22Rv1 (cell line): ENCODE measurements at regions not wholly inside any gene's neighbourhood (a gene's known extent, or its start where the extent isn't known, plus 50 kb on each side); places are given as distances from the start of the nearest gene placed in this dataset.

ENCODE experiments used
- H3K27ac ChIP-seq: fragments of 450-650 bp; 2 replicates; pipeline ENCODE4 v1.5.1; 2017
- CTCF ChIP-seq: fragments of 450-650 bp; IDR thresholded peaks from 2 replicates; pipeline ENCODE4 v1.5.1; 2017; ENCODE audit warnings: mild to moderate bottlenecking
- ZFX ChIP-seq: fragments of 450-650 bp; IDR thresholded peaks from 2 replicates; pipeline ENCODE4 v1.6.1; 2017; ENCODE audit warnings: antibody characterized with exemption, borderline replicate concordance

GRCh38 chr2:176461809-176462670 is 192.8 kb downstream of the MTX2 start:
- no peak overlapping the region for H3K27ac ChIP-seq
- TF ChIP-seq CTCF, result no peak
- no peak for TF ChIP-seq ZFX

GRCh38 chr2:176463546-176463945 is 194.3 kb downstream of the MTX2 start:
- no peak overlapping the region for H3K27ac ChIP-seq
- TF ChIP-seq CTCF (no peak), ZFX (no peak)

GRCh38 chr2:176464886-176465564 is 195.8 kb downstream of the MTX2 start:
- no peak for TF ChIP-seq CTCF
- TF ChIP-seq ZFX, result no peak
- H3K27ac ChIP-seq, result no peak overlapping the region

GRCh38 chr2:176466918-176467452 is 197.7 kb downstream of the MTX2 start:
- TF ChIP-seq CTCF (no peak), ZFX (no peak)
- H3K27ac ChIP-seq, result no peak overlapping the region

GRCh38 chr2:176467595-176467994 is 198.4 kb downstream of the MTX2 start:
- TF ChIP-seq ZFX, result no peak
- TF ChIP-seq CTCF, result no peak
- H3K27ac ChIP-seq, result no peak overlapping the region

- H3K27ac ChIP-seq, result no peak overlapping the region
- TF ChIP-seq CTCF (no peak), ZFX (no peak)
These were observed 199.3 kb downstream of the MTX2 start for GRCh38 chr2:176468457-176469113.
